GM23338 (cell line): ENCODE measurements at regions not wholly inside any gene's neighbourhood (a gene's known extent, or its start where the extent isn't known, plus 50 kb on each side); places are given as distances from the start of the nearest gene placed in this dataset.

ENCODE experiments used
- ATAC-seq: fragments of 200-7000 bp; cut with Tn5 transposase; 3 replicates; pipeline ENCODE4 v1.9.1; 2020
- DNase-seq: peaks from one replicate; pipeline ENCODE4 v3.0.0-alpha.2; 2015; ENCODE audit warnings: low spot score
- H2AFZ ChIP-seq: fragments of 200-600 bp; sonication (generic); 2 replicates; pipeline ENCODE4 v1.8.0; 2016; ENCODE audit warnings: antibody characterized with exemption, mild to moderate bottlenecking, moderate library complexity
- H3F3A ChIP-seq: fragments of 200-600 bp; sonication (generic); replicated peaks from 2 replicates; pipeline ENCODE4 v1.8.0; 2017; ENCODE audit warnings: antibody characterized with exemption, mixed run types, low read depth
- H3K27ac ChIP-seq: fragments of 200-600 bp; sonication (generic); 2 replicates; pipeline ENCODE4 v1.6.1; 2016; ENCODE audit warnings: low read depth
- H3K27me3 ChIP-seq: fragments of 200-600 bp; sonication (generic); 2 replicates; pipeline ENCODE4 v1.8.0; 2016; ENCODE audit warnings: mild to moderate bottlenecking, mixed run types, moderate library complexity; ENCODE audit not compliant: insufficient read depth
- H3K36me3 ChIP-seq: fragments of 200-600 bp; sonication (generic); 2 replicates; pipeline ENCODE4 v1.8.0; 2016; ENCODE audit warnings: mild to moderate bottlenecking; ENCODE audit not compliant: insufficient read depth
- H3K4me1 ChIP-seq: fragments of 200-600 bp; sonication (generic); 2 replicates; pipeline ENCODE4 v1.8.0; 2016; ENCODE audit warnings: mild to moderate bottlenecking, moderate library complexity; ENCODE audit not compliant: insufficient read depth
- H3K4me2 ChIP-seq: fragments of 200-600 bp; sonication (generic); 2 replicates; pipeline ENCODE4 v1.7.1; 2017; ENCODE audit warnings: mixed run types
- H3K4me3 ChIP-seq: fragments of 200-600 bp; sonication (generic); 2 replicates; pipeline ENCODE4 v1.6.1; 2016; ENCODE audit warnings: mixed run types
- H3K79me2 ChIP-seq: fragments of 200-600 bp; sonication (generic); replicated peaks from 2 replicates; pipeline ENCODE4 v1.8.0; 2017; ENCODE audit warnings: mild to moderate bottlenecking; ENCODE audit not compliant: insufficient read depth
- H3K9me2 ChIP-seq: fragments of 200-600 bp; sonication (generic); 2 replicates; pipeline ENCODE4 v1.8.0; 2017; ENCODE audit not compliant: insufficient read depth
- H4K20me1 ChIP-seq: fragments of 200-600 bp; sonication (generic); replicated peaks from 2 replicates; pipeline ENCODE4 v1.8.0; 2017; ENCODE audit warnings: mild to moderate bottlenecking; ENCODE audit not compliant: insufficient read depth
- H3K27ac Mint-ChIP-seq: 2 replicates; pipeline ENCODE4 v1.8.0; 2020; ENCODE audit warnings: inconsistent platforms, mild to moderate bottlenecking, moderate library complexity, mixed read lengths
- H3K27me3 Mint-ChIP-seq: 3 replicates; pipeline ENCODE4 v1.8.0; 2022; ENCODE audit warnings: low read depth, mild to moderate bottlenecking, moderate library complexity, mixed read lengths, inconsistent platforms; ENCODE audit not compliant: insufficient read depth, poor library complexity
- H3K36me3 Mint-ChIP-seq: 3 replicates; pipeline ENCODE4 v1.8.0; 2021; ENCODE audit warnings: low read depth, mild to moderate bottlenecking, inconsistent platforms, moderate library complexity, mixed read lengths
- H3K4me1 Mint-ChIP-seq: 3 replicates; pipeline ENCODE4 v1.8.0; 2020; ENCODE audit warnings: mild to moderate bottlenecking, inconsistent platforms, mixed read lengths
- H3K4me3 Mint-ChIP-seq: 3 replicates; pipeline ENCODE4 v1.8.0; 2021; ENCODE audit warnings: moderate library complexity, mild to moderate bottlenecking, inconsistent platforms, mixed read lengths
- H3K9me3 Mint-ChIP-seq: 3 replicates; pipeline ENCODE4 v1.8.0; 2020; ENCODE audit warnings: moderate library complexity, mild to moderate bottlenecking, inconsistent platforms, mixed read lengths
- CREB1 ChIP-seq: fragments of 250-450 bp; sonication (Bioruptor Pico); IDR thresholded peaks from 2 replicates; pipeline ENCODE4 v1.5.0; 2020; ENCODE audit warnings: low read depth, mild to moderate bottlenecking, moderate library complexity
- CTCF ChIP-seq, 2 experiments: fragments of 200-600 bp in 1 of 2; sonication (generic) in 1 of 2; conservative IDR thresholded peaks; 2 replicates each; pipeline versions ENCODE4 v1.5.1 to v1.6.1; 2016 to 2017; ENCODE audit warnings: antibody characterized with exemption in 2 of 2, low read depth in 2 of 2, mild to moderate bottlenecking in 2 of 2, moderate library complexity in 1 of 2
- POLR2AphosphoS5 ChIP-seq: IDR thresholded peaks from 2 replicates; pipeline ENCODE4 v1.6.1; 2016; ENCODE audit warnings: antibody characterized with exemption, low read depth
- REST ChIP-seq: IDR thresholded peaks from one replicate; pipeline ENCODE4 v1.6.1; 2018; ENCODE audit warnings: antibody characterized with exemption; ENCODE audit not compliant: unreplicated experiment
- ZNF114 ChIP-seq: fragments of 250-450 bp; sonication (Bioruptor Pico); IDR thresholded peaks from 2 replicates; pipeline ENCODE4 v1.5.0; 2020; ENCODE audit warnings: mild to moderate bottlenecking, moderate library complexity
- ZNF331 ChIP-seq: fragments of 250-450 bp; sonication (Bioruptor Pico); IDR thresholded peaks from 2 replicates; pipeline ENCODE4 v1.5.0; 2020; ENCODE audit warnings: low read depth, mild to moderate bottlenecking, moderate library complexity
- TF ChIP-seq, protein P1 (sequence below): IDR thresholded peaks from 2 replicates; pipeline ENCODE4 v1.6.1; 2016; ENCODE audit warnings: antibody characterized with exemption

DNA sequence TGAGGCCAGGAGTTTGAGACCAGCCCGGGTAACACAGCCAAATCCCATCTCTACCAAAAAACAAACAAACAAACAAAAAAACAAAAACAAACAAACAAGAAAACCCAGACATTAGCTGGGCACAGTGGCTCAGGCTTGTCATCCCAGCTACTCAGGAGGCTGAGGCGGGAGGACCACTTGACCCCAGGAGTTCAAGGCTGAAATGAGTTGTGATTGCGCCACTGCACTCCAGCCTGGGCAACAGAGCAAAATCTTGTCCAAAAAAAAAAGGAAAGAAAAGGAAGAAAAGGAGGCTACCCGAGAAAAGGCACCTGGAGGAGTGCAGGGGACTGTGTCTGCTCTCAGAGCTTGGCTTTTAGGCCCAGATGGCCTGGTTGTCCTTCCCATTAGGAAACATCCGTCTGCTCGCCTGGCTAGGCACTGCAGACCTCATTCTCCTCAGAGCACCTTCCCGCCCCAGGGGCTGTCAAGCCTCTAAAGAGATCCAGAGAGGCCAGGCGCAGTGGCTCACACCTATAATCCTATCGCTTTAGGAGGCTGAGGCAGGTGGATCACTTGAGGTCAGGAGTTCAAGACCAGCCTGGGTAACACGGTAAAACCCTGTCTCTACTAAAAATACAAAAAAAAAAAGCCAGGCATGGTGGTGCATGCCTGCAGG is 185.3 kb upstream of the IER5L start (continued):
- TF ChIP-seq CTCF (conservative IDR thresholded peaks at IDR 0.05; ENCODE audit: low read depth in 2 of 2): no peak
- TF ChIP-seq ZNF114: no peak
- TF ChIP-seq, protein P1, sequence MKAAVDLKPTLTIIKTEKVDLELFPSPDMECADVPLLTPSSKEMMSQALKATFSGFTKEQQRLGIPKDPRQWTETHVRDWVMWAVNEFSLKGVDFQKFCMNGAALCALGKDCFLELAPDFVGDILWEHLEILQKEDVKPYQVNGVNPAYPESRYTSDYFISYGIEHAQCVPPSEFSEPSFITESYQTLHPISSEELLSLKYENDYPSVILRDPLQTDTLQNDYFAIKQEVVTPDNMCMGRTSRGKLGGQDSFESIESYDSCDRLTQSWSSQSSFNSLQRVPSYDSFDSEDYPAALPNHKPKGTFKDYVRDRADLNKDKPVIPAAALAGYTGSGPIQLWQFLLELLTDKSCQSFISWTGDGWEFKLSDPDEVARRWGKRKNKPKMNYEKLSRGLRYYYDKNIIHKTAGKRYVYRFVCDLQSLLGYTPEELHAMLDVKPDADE: no peak
- TF ChIP-seq POLR2AphosphoS5: no peak
- TF ChIP-seq CREB1 (CRISPR knock-in tag): no peak
- TF ChIP-seq REST: no peak
- no peak for TF ChIP-seq ZNF331 (CRISPR knock-in tag)

DNA sequence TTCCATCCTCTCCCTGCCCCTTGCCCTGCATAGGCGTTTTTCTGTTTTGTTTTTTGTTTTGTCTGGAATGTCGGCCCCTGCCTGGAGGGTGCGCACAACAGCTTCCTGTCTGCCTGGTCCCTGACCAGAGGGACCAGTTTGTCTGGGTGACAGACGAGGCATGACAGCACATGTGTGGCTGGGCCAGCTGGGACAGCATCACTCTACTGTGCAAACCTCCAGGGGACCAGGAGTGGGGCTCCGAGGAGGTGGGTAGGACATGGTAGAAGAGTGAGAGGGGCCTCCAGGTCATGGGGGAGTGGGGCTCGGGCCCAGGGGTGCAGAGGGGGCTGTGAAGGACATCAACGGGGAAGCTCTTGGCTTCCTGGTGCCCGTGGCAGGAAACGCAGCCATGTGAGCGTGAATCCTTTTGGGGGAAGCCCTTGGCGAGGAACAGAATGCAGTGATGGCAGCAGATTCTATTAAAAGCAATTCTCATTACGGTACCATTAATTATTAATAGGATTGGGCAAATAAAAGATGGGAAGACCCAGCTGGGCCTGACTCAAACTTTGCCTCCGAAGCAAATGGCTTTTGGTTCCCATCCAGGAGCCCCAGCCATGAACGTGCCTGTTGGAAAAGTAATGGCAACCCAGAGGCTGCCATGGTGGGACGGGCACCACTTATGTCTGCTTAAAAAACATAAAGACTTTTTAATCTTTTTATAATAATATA is 184.4 kb upstream of the IER5L start:
- TF ChIP-seq CTCF (conservative IDR thresholded peaks at IDR 0.05; ENCODE audit: low read depth in 2 of 2): peak in 1 of 2 experiments; percentile 16; a peak in 1 of 4 replicates
- TF ChIP-seq CREB1 (CRISPR knock-in tag): no peak
- H3K4me3 ChIP-seq: no peak overlapping the region
- H3K79me2 ChIP-seq: no peaks in the 10 kb centered on the region
- Mint-ChIP-seq H3K36me3 (no peaks in the 10 kb centered on the region), H3K9me3 (no peaks in the 10 kb centered on the region), H3K27ac (no peak overlapping the region), H3K4me1 (peaks cover 19% of the 10 kb centered on the region), H3K27me3 (peaks cover 13% of the 10 kb centered on the region), H3K4me3 (no peak overlapping the region)
- no peak overlapping the region for H3K27ac ChIP-seq
- H4K20me1 ChIP-seq: no peaks in the 10 kb centered on the region
- 0 out of 2 replicates have a peak, but pooled peaks cover 4% of the 10 kb centered on the region for H3F3A ChIP-seq
- no peak overlapping the region for H3K4me2 ChIP-seq
- DNase-seq: no peak
- no peaks in the 10 kb centered on the region for H3K9me2 ChIP-seq
- H3K4me1 ChIP-seq: no peaks in the 10 kb centered on the region
- no peak for ATAC-seq
- H3K36me3 ChIP-seq: no peaks in the 10 kb centered on the region
- no peaks in the 10 kb centered on the region for H3K27me3 ChIP-seq
- no peak overlapping the region; the same call in 1 of the 2 replicates for H2AFZ ChIP-seq
